Astrocyte of the spinal cord (primary cell): ENCODE measurements at regions not wholly inside any gene's neighbourhood (a gene's known extent, or its start where the extent isn't known, plus 50 kb on each side); places are given as distances from the start of the nearest gene placed in this dataset.

Experiments used
- DNase-seq: peaks from one replicate; pipeline ENCODE4 v3.0.0; 2011; ENCODE audit warnings: low read depth, low spot score
- H3K4me3 ChIP-seq: 2 replicates; pipeline ENCODE4 v1.5.1; 2011; ENCODE audit warnings: low read depth, mild to moderate bottlenecking, low read length, moderate library complexity
- in situ Hi-C: cut with HindIII; loops from 2 replicates; pipeline ENCODE4 v1.10.0; 2017; ENCODE audit warnings: low sequenced_read_pairs
- TF ChIP-seq, protein P1 (sequence below): IDR thresholded peaks from 2 replicates; pipeline ENCODE4 v1.5.1; 2012; ENCODE audit warnings: low read depth, mild to moderate bottlenecking, low read length, inconsistent platforms

- TF ChIP-seq, protein P1, sequence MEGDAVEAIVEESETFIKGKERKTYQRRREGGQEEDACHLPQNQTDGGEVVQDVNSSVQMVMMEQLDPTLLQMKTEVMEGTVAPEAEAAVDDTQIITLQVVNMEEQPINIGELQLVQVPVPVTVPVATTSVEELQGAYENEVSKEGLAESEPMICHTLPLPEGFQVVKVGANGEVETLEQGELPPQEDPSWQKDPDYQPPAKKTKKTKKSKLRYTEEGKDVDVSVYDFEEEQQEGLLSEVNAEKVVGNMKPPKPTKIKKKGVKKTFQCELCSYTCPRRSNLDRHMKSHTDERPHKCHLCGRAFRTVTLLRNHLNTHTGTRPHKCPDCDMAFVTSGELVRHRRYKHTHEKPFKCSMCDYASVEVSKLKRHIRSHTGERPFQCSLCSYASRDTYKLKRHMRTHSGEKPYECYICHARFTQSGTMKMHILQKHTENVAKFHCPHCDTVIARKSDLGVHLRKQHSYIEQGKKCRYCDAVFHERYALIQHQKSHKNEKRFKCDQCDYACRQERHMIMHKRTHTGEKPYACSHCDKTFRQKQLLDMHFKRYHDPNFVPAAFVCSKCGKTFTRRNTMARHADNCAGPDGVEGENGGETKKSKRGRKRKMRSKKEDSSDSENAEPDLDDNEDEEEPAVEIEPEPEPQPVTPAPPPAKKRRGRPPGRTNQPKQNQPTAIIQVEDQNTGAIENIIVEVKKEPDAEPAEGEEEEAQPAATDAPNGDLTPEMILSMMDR, result no peak
- no peak for DNase-seq
- H3K4me3 ChIP-seq, result no peak overlapping the region
- in situ Hi-C loops, result no loop called here
These were observed 72.9 kb upstream of the MNS1 start for GRCh38 chr15:56537881-56538280.

DNA sequence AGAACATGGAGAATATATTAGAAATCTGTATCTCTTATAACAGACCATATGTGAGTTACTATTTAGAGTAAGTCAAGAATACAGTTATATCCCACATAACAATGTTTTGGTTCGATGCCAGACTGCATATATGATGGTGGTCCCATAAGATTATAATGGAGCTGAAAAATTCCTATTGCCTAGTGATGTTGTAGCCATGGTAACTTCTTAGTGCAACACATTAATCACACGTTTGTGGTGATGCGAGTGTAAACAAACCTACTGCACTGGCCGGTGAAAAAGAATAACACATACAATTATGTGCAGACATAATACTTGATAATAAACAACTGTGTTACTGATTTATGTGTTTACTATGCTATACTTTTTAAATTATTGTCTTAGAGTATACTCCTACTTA, 69.8 kb upstream of the MNS1 start:
- in situ Hi-C loops, result no loop called here
- TF ChIP-seq, protein P1, result no peak
- no peak for DNase-seq

GRCh38 chr15:56533731-56534403, 68.9 kb upstream of the MNS1 start:
- in situ Hi-C loops, result no loop called here
- no peak overlapping the region for H3K4me3 ChIP-seq
- DNase-seq, result no peak
- TF ChIP-seq, protein P1, result no peak

More for the DNA sequence above, 69.8 kb upstream of the MNS1 start:
- H3K4me3 ChIP-seq, result no peak overlapping the region

DNA sequence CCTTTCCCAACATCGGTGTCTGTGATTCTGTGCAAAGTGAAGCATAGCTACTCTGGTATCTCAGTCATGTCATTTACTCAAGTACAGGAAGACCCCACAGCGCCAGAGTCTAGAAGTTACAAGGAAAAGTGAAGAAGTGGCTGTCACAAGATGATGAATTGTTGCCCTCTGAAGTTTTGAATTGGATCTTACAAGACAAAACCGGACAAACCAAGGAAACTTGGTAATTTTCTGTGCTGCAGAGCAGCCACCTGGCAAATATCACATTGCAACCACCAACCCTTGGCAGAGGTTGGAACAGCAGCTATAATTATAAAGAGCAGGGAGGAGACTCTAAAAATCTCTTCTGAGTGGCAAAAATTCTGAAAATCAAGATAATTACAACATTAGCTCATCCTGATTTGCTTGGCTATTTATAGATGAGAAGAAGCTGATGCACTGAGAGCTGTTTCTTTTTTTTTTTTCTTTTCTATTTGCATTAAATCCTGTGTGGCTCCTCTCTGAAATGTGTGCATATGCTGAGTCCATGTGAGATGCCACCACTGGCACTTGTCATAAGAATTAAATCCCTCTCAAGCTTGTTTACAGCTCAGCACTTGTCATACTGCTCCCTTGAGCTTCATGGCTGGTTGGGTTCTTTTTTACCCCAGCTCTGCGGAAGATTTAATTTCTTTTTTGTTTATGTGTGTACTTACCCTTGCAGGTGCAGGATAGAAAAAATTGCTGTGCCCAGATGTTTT, 68.0 kb upstream of the MNS1 start:
- TF ChIP-seq, protein P1, result no peak
- H3K4me3 ChIP-seq, result no peak overlapping the region
- in situ Hi-C loops, result no loop called here
- DNase-seq, result no peak

- DNase-seq, result no peak
- in situ Hi-C loops, result no loop called here
- TF ChIP-seq, protein P1, result no peak
- no peak overlapping the region for H3K4me3 ChIP-seq
These were observed 65.2 kb upstream of the MNS1 start for GRCh38 chr15:56530157-56530556.

GRCh38 chr15:56528136-56528535, 63.2 kb upstream of the MNS1 start:
- H3K4me3 ChIP-seq, result no peak overlapping the region
- in situ Hi-C loops, result no loop called here
- TF ChIP-seq, protein P1, result no peak
- DNase-seq, result no peak
